CD4-positive, alpha-beta T cell treated with Interleukin-4 for 1 hour (primary cell): ENCODE measurements at regions not wholly inside any gene's neighbourhood (a gene's known extent, or its start where the extent isn't known, plus 50 kb on each side); places are given as distances from the start of the nearest gene placed in this dataset.

Source experiments
- DNase-seq, 2 donors: peaks; one replicate each; pipeline ENCODE4 v3.0.0-alpha.2; 2020 to 2022

GRCh38 chr6:144854654-144855053 is 569.5 kb downstream of the UTRN start:
- DNase-seq = no peak

- no peak for DNase-seq
Measured at GRCh38 chr6:144855375-144855774, 570.2 kb downstream of the UTRN start.

- no peak for DNase-seq
Measured at GRCh38 chr6:144855812-144856531, 570.8 kb downstream of the UTRN start.

GRCh38 chr6:144856622-144857021 is 571.5 kb downstream of the UTRN start:
- DNase-seq = no peak

DNA sequence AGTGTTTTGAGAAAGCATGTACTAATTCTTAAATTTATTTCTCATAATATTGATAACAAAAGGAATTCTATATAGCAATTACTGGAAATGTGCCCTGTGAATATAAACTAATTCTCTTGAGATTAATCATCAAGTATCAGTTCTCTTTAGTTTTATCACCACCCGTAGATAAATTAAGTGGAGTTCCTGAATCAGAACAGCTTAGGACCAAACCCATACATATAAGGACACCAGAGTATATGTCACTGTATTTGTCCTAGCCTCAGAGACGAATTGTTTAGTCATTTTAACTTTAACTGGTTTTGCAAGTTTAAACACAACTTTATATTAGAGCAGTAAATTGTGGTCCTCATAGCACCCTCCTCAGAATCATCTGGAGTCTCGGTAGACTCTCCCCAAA is 572.0 kb downstream of the UTRN start:
- no peak for DNase-seq

- DNase-seq = no peak
Measured at GRCh38 chr6:144862769-144863168, 577.6 kb downstream of the UTRN start.

GRCh38 chr6:144867761-144868160 is 582.6 kb downstream of the UTRN start:
- DNase-seq = no peak

DNA sequence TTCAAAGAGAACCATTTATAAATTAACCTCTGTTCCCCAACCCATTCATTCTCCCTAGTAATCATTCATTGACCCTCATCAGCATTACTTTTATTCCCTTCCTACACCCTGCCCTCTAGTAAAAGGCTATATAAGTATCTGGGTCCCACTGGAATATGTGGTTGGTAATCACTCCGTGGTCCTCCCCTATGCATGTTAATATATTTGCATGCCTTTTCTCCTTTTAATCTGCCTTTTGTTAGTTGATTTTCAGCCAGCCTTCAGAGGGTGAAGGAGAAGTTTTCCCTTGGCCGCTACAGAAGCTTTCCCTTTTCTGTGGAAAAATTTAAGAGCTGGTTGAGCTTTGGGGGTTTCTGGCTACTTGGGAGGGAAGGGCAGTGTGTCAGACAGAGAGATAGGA is 585.6 kb downstream of the UTRN start:
- DNase-seq = no peak

- no peak for DNase-seq
Measured at GRCh38 chr6:144873623-144874378, 588.7 kb downstream of the UTRN start.

DNA sequence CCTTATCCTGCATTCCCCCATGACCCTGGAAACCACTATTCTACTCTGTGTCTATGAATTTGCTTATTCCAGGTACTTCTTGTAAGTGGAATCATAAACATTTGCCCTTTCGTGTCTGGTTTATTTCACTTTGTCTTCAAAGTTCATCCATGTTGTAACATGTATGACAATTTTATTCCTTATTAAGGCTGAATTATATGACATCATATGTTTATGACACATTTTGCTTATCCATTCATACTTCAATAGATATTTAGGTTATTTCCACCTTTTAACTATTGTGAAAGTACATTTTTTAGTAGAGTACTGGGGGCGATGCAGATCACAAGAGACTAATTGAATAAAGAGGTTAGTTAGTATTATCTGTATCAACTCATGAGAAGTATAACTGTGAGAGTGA is 591.6 kb downstream of the UTRN start:
- DNase-seq = no peak

GRCh38 chr6:144877118-144877517 is 592.0 kb downstream of the UTRN start:
- DNase-seq = no peak

- DNase-seq = no peak
Measured at GRCh38 chr6:144878577-144878976, 593.4 kb downstream of the UTRN start.

DNA sequence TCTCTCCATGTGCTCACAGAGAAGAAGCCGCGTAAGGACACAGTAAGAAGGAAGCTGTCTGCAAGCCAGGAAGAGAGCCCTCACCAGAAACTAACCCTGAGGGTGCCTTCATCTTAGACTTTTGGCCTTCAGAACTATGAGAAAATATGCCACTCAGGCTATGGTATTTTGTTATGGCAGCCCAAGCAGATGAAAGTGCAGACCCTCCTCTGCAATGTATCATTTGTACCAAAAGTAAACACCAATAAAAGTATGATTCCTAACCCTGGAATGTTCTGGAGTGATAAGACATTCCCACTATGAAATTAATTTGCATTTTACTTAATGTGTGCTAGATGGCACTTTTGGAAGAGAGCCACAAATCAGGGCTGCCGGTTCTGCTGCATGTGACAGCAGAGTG is 594.3 kb downstream of the UTRN start:
- DNase-seq = no peak

DNA sequence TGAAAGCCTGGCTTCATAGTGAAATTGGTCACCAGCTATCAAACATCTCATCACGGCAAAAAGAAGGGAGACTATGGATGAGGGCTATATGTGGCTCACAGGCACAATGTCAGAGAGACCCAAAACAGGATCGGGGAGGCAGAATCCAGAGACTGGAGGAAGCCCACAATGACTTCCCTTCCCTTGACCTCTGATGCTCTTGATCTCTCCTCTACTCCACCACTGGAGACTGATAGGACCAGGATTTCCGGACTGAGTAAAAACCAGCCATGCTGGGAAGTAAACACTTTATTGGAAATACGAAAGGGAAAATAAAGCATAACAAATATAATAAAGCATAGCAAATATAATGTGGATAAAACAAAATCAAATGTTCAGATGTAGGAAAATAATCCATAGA is 597.3 kb downstream of the UTRN start:
- no peak for DNase-seq

- DNase-seq = no peak
Measured at GRCh38 chr6:144883915-144884314, 598.8 kb downstream of the UTRN start.

DNA sequence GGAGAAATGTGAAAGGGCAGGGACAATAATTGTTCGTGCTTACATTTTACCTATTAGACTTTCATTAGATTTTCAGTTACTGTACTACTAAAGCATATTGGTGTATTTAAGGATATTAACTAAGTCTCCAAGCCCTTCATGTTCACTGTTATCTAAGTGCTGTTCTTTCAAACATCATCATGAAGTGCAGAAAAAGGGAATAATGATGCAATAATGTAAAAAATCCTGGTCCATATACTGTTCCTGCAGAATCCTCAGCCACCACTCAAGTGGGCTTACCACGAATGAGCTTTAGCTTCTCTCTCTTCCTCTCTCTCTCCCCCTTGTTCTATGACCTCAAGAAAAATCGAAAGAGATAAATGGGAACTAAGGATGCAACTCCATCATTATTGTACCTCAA is 600.7 kb downstream of the UTRN start:
- no peak for DNase-seq

DNA sequence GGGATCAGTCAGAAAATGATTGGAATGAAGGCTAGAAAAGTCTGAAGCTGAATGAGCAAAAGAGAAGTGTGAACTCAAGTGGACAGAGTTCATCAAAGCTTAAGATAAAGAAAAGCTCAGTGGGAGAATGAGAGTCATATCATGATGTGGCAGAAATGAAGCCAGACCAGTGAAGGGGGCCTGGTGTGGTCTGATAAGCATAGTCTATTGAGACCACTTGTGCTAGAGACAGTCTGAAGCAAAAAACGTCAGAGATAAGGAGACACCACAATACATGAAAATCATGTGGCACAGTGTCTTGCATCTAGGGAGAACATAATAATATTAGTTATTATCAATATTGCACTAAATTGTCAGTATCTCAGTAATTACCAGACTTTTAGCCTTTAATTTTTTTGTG is 601.5 kb downstream of the UTRN start:
- no peak for DNase-seq

- no peak for DNase-seq
Measured at GRCh38 chr6:144888621-144889020, 603.5 kb downstream of the UTRN start.

GRCh38 chr6:144893680-144894151 is 608.6 kb downstream of the UTRN start:
- DNase-seq = no peak

- no peak for DNase-seq
Measured at GRCh38 chr6:144894240-144894639, 609.1 kb downstream of the UTRN start.

- DNase-seq = no peak
Measured at GRCh38 chr6:144895313-144896278, 610.5 kb downstream of the UTRN start.

- DNase-seq = no peak
Measured at GRCh38 chr6:144896289-144896688, 611.2 kb downstream of the UTRN start.

GRCh38 chr6:144896871-144897270 is 611.7 kb downstream of the UTRN start:
- no peak for DNase-seq
